Fibroblast of the aortic adventitia (primary cell): ENCODE measurements at regions not wholly inside any gene's neighbourhood (a gene's known extent, or its start where the extent isn't known, plus 50 kb on each side); places are given as distances from the start of the nearest gene placed in this dataset.

Source experiments
- DNase-seq: peaks from one replicate; pipeline ENCODE4 v3.0.0-alpha.2; 2010; ENCODE audit warnings: low read depth
- H3K4me3 ChIP-seq: 2 replicates; pipeline ENCODE4 v1.5.1; 2011; ENCODE audit warnings: low read depth, mild to moderate bottlenecking, control low read depth, low read length, moderate library complexity
- TF ChIP-seq, protein P1 (sequence below): IDR thresholded peaks from 2 replicates; pipeline ENCODE4 v1.5.1; 2011; ENCODE audit warnings: mild to moderate bottlenecking, low read length, control low read depth, inconsistent platforms; ENCODE audit not compliant: insufficient read depth

DNA sequence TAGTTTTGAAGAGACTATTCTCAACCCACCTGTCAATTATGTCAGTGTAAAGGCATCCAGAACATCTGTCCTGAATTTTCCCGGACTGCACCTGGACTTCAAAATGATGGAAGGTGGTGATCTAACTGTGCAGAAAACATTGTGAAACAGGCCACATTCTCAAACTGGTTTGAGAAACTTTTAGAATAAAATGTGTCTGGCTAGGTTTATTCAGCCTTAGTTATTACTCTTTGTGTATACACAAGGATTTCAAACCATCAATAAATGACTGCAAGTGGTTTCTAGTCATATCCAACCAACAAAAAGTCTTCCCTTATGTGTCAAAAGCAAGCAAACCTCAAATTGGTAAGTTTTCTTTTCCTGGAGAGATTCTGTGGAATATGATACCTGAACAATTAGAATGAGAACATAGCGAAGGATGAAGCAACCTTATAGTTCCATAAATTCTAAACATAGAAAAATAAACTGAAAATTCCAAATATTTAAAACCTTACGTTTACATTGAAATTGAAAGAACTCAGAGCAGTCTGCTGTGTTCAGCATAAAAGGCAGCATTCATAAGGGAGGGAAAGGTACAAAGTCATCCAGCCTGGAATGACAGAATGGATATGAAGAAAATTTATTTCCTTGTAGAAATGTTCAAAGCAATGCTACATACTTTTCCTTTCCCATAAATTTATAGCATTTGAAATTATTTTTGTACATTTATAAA lies 306.6 kb upstream of the TGFBR2 start:
- TF ChIP-seq, protein P1, sequence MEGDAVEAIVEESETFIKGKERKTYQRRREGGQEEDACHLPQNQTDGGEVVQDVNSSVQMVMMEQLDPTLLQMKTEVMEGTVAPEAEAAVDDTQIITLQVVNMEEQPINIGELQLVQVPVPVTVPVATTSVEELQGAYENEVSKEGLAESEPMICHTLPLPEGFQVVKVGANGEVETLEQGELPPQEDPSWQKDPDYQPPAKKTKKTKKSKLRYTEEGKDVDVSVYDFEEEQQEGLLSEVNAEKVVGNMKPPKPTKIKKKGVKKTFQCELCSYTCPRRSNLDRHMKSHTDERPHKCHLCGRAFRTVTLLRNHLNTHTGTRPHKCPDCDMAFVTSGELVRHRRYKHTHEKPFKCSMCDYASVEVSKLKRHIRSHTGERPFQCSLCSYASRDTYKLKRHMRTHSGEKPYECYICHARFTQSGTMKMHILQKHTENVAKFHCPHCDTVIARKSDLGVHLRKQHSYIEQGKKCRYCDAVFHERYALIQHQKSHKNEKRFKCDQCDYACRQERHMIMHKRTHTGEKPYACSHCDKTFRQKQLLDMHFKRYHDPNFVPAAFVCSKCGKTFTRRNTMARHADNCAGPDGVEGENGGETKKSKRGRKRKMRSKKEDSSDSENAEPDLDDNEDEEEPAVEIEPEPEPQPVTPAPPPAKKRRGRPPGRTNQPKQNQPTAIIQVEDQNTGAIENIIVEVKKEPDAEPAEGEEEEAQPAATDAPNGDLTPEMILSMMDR: no peak
- no peak for DNase-seq
- H3K4me3 ChIP-seq: no peak overlapping the region

DNA sequence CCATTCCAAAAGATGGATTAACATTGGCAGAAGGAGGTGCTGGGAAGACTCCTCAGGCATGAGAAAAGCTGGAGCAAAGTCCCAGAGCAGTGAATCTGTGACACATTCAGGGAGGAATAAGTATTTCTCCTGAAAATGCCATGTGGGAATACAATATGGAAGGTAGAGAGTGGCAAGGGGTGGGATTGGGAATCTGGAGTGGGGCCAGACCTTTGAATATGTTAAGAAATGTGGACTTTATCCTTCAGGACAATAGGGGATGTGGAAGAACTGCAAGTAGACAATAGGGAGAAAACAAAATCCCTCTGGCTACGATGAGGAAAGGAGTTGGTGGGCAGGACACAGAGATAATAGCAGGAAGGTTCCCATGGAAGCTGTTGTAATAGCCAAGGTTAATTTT lies 305.6 kb upstream of the TGFBR2 start:
- no peak for DNase-seq
- TF ChIP-seq, protein P1: no peak

GRCh38 chr3:30302027-30302426 lies 304.4 kb upstream of the TGFBR2 start:
- TF ChIP-seq, protein P1: no peak
- DNase-seq: no peak
- H3K4me3 ChIP-seq: no peak overlapping the region

More for the DNA sequence above, 305.6 kb upstream of the TGFBR2 start:
- no peak overlapping the region for H3K4me3 ChIP-seq

- no peak overlapping the region for H3K4me3 ChIP-seq
- no peak for DNase-seq
- TF ChIP-seq, protein P1: no peak
These were observed 302.6 kb upstream of the TGFBR2 start for GRCh38 chr3:30303770-30304169.

- no peak overlapping the region for H3K4me3 ChIP-seq
- DNase-seq: no peak
- TF ChIP-seq, protein P1: no peak
These were observed 301.4 kb upstream of the TGFBR2 start for GRCh38 chr3:30305021-30305420.

- no peak overlapping the region for H3K4me3 ChIP-seq
- TF ChIP-seq, protein P1: no peak
- DNase-seq: no peak
These were observed 299.5 kb upstream of the TGFBR2 start for GRCh38 chr3:30306896-30307295.
